ENCODE measurements at regions not wholly inside any gene's neighbourhood (a gene's known extent, or its start where the extent isn't known, plus 50 kb on each side); places are given as distances from the start of the nearest gene placed in this dataset.

GRCh38 chr5:3510642-3511417 lies 84.8 kb upstream of the IRX1 start:
- Histone ChIP-seq H2AFZ (ENCODE audit: low read depth, low read length) (no peak overlapping the region), H3K4me2 (ENCODE audit: insufficient read depth, low read length) (no peak overlapping the region), H3K9ac (ENCODE audit: low read depth, low read length) (no peak overlapping the region), H4K20me1 (ENCODE audit: insufficient read depth, low read length) (no peaks in the 10 kb centered on the region), H3K79me2 (ENCODE audit: insufficient read depth, low read length) (no peaks in the 10 kb centered on the region), H3K4me3 (ENCODE audit: low read depth in 1 of 2, low read length in 2 of 2) (no peak overlapping the region), H3K36me3 (ENCODE audit: insufficient read depth, low read length) (no peaks in the 10 kb centered on the region), H3K27ac (ENCODE audit: low read length) (no peak overlapping the region), H3K4me1 (ENCODE audit: insufficient read depth, low read length) (no peaks in the 10 kb centered on the region), H3K27me3 (ENCODE audit: insufficient read depth, low read length, poor library complexity) (no peaks in the 10 kb centered on the region), H3K9me3 (ENCODE audit: insufficient read depth, low read length, severe bottlenecking) (peaks cover 16% of the 10 kb centered on the region)
- DNase-seq (no peak), ATAC-seq (ENCODE audit: insufficient read depth, low read depth) (no peak)
- TF ChIP-seq EZH2 (IDR thresholded peaks at IDR 0.05; ENCODE audit: borderline replicate concordance, low read depth, low read length, severe bottlenecking), result no peak
- TF ChIP-seq CTCF (IDR thresholded peaks at IDR 0.05; ENCODE audit: borderline replicate concordance, extremely low read depth, low read length, poor library complexity, severe bottlenecking), result no peak

GRCh38 chr5:3509290-3509689 lies 86.3 kb upstream of the IRX1 start:
- H3K4me1 ChIP-seq (ENCODE audit: insufficient read depth, low read length), result no peaks in the 10 kb centered on the region
- H3K27me3 ChIP-seq (ENCODE audit: insufficient read depth, low read length, poor library complexity), result no peaks in the 10 kb centered on the region
- H3K9ac ChIP-seq (ENCODE audit: low read depth, low read length), result no peak overlapping the region
- no peak overlapping the region for H3K4me3 ChIP-seq (ENCODE audit: low read depth in 1 of 2, low read length in 2 of 2)
- no peak overlapping the region for H3K4me2 ChIP-seq (ENCODE audit: insufficient read depth, low read length)
- H3K27ac ChIP-seq (ENCODE audit: low read length), result no peak overlapping the region
- no peaks in the 10 kb centered on the region for H3K79me2 ChIP-seq (ENCODE audit: insufficient read depth, low read length)
- no peak for TF ChIP-seq EZH2 (IDR thresholded peaks at IDR 0.05; ENCODE audit: borderline replicate concordance, low read depth, low read length, severe bottlenecking)
- TF ChIP-seq CTCF (IDR thresholded peaks at IDR 0.05; ENCODE audit: borderline replicate concordance, extremely low read depth, low read length, poor library complexity, severe bottlenecking), result peak; percentile 39
- ATAC-seq (ENCODE audit: insufficient read depth, low read depth), result no peak
- no peak for DNase-seq
- H4K20me1 ChIP-seq (ENCODE audit: insufficient read depth, low read length), result no peaks in the 10 kb centered on the region
- H3K36me3 ChIP-seq (ENCODE audit: insufficient read depth, low read length), result no peaks in the 10 kb centered on the region
- H3K9me3 ChIP-seq (ENCODE audit: insufficient read depth, low read length, severe bottlenecking), result peaks cover 16% of the 10 kb centered on the region
- no peak overlapping the region for H2AFZ ChIP-seq (ENCODE audit: low read depth, low read length)

- no peak overlapping the region for H3K4me3 ChIP-seq (ENCODE audit: low read depth in 1 of 2, low read length in 2 of 2)
- no peak for TF ChIP-seq EZH2 (IDR thresholded peaks at IDR 0.05; ENCODE audit: borderline replicate concordance, low read depth, low read length, severe bottlenecking)
- TF ChIP-seq CTCF (IDR thresholded peaks at IDR 0.05; ENCODE audit: borderline replicate concordance, extremely low read depth, low read length, poor library complexity, severe bottlenecking), result no peak
- H4K20me1 ChIP-seq (ENCODE audit: insufficient read depth, low read length), result no peaks in the 10 kb centered on the region
- no peak overlapping the region for H3K4me2 ChIP-seq (ENCODE audit: insufficient read depth, low read length)
- H2AFZ ChIP-seq (ENCODE audit: low read depth, low read length), result no peak overlapping the region
- no peaks in the 10 kb centered on the region for H3K4me1 ChIP-seq (ENCODE audit: insufficient read depth, low read length)
- DNase-seq (no peak), ATAC-seq (ENCODE audit: insufficient read depth, low read depth) (no peak)
- H3K36me3 ChIP-seq (ENCODE audit: insufficient read depth, low read length), result no peaks in the 10 kb centered on the region
- H3K9ac ChIP-seq (ENCODE audit: low read depth, low read length), result no peak overlapping the region
- no peaks in the 10 kb centered on the region for H3K27me3 ChIP-seq (ENCODE audit: insufficient read depth, low read length, poor library complexity)
- H3K27ac ChIP-seq (ENCODE audit: low read length), result no peak overlapping the region
- H3K9me3 ChIP-seq (ENCODE audit: insufficient read depth, low read length, severe bottlenecking), result peaks cover 16% of the 10 kb centered on the region
- H3K79me2 ChIP-seq (ENCODE audit: insufficient read depth, low read length), result no peaks in the 10 kb centered on the region
These were observed 87.2 kb upstream of the IRX1 start for GRCh38 chr5:3508395-3508794.

Data from DND-41 (cell line).